ENCODE measurements at regions not wholly inside any gene's neighbourhood (a gene's known extent, or its start where the extent isn't known, plus 50 kb on each side); places are given as distances from the start of the nearest gene placed in this dataset.

DNA sequence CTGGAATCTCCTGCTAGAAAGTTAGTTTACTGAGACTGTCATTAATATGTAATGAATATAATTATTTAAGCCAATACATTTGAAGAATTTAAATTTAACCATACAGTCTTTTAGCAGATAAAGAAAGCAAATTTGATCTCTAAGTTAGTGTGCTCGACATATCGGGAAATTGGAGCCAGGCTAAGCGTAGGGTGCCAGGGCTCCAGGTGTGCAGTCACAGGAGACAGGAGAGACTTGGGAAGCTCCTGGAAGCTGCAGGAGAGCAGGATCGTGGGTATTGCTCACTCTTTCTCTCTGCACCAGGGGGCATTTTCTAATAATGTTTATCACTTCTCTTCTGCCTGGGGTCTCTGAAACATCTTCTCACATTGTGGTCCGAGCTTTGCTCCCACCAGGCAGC is 342.0 kb upstream of the ANKRD30A start:
- no peak overlapping the region for H2AFZ ChIP-seq (ENCODE audit: insufficient read depth, low read depth, low read length, poor library complexity, severe bottlenecking)
- no peak for DNase-seq
- no peak overlapping the region for H3K9ac ChIP-seq (ENCODE audit: low read length)
- Mint-ChIP-seq H3K27ac (no peak overlapping the region), H3K4me1 (no peaks in the 10 kb centered on the region), H3K4me3 (no peak overlapping the region), H3K9me3 (ENCODE audit: insufficient read depth) (no peaks in the 10 kb centered on the region), H3K27me3 (no peaks in the 10 kb centered on the region)
- H3K36me3 ChIP-seq (replicated peaks in 1 of 2; ENCODE audit: control extremely low read depth in 1 of 2, control insufficient read depth in 1 of 2, extremely low read depth in 1 of 2, insufficient read depth in 2 of 2, low read length in 1 of 2), result no peaks in the 10 kb centered on the region
- ChIA-PET CTCF (no interaction called here), POLR2A (no interaction called here)
- H3K9me3 ChIP-seq (ENCODE audit: control extremely low read depth in 1 of 3, control insufficient read depth in 2 of 3, insufficient read depth in 1 of 3, low read length in 2 of 3), result no peaks in the 10 kb centered on the region
- TF ChIP-seq EZH2 (IDR thresholded peaks at IDR 0.05; ENCODE audit: borderline replicate concordance, insufficient read depth, low read depth, low read length, poor library complexity, severe bottlenecking) (no peak), CTCF (IDR thresholded peaks at IDR 0.05) (no peak)
- no peak overlapping the region for H3K4me3 ChIP-seq (ENCODE audit: control extremely low read depth in 1 of 5, extremely low read depth in 1 of 5, insufficient read depth in 1 of 5, low read depth in 2 of 5, low read length in 4 of 5)
- H3K79me2 ChIP-seq (ENCODE audit: control insufficient read depth, insufficient read depth, low read length), result no peaks in the 10 kb centered on the region
- intact Hi-C loops (cut with micrococcal nuclease), result no loop called here
- no peak overlapping the region for H3K27ac ChIP-seq (ENCODE audit: low read length in 2 of 2)
- no peak overlapping the region for H3K4me2 ChIP-seq (replicated peaks; ENCODE audit: low read depth, low read length, poor library complexity, severe bottlenecking)
- ATAC-seq (ENCODE audit: low read depth), result no peak
- H3K4me1 ChIP-seq (ENCODE audit: control insufficient read depth in 2 of 2, insufficient read depth in 2 of 2, low read length in 2 of 2), result no peaks in the 10 kb centered on the region
- no peaks in the 10 kb centered on the region for H4K20me1 ChIP-seq (ENCODE audit: control insufficient read depth, insufficient read depth, low read length, poor library complexity, severe bottlenecking)
- 76% methylated on average over 4 of the region's 5 CpGs for WGBS (ENCODE audit: insufficient coverage)
- H3K27me3 ChIP-seq (replicated peaks in 1 of 4; ENCODE audit: control extremely low read depth in 1 of 4, control insufficient read depth in 3 of 4, insufficient read depth in 4 of 4, low read length in 3 of 4), result no peaks in the 10 kb centered on the region

DNA sequence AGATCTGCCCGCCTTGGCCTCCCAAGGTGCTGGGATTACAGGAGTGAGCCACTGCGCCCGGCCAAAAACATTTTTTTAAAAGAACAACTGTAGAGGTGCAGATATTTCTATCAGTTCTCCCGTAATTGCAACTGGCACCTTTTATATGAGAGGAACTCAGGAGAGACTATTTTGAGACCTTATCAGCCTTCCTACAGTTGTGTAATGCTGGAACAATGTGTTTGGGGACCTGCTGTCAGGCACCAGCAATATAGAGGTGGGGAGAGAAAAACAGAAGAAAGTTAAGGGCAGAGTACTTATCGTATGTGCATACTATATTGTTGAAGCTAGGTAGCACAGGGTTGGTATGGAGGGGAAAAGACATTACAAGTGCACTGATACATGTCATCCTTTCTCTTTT is 343.8 kb upstream of the ANKRD30A start:
- Histone ChIP-seq H3K36me3 (replicated peaks in 1 of 2; ENCODE audit: control extremely low read depth in 1 of 2, control insufficient read depth in 1 of 2, extremely low read depth in 1 of 2, insufficient read depth in 2 of 2, low read length in 1 of 2) (no peaks in the 10 kb centered on the region), H3K9ac (ENCODE audit: low read length) (no peak overlapping the region), H3K27ac (ENCODE audit: low read length in 2 of 2) (no peak overlapping the region), H3K4me2 (replicated peaks; ENCODE audit: low read depth, low read length, poor library complexity, severe bottlenecking) (no peak overlapping the region), H3K4me3 (ENCODE audit: control extremely low read depth in 1 of 5, extremely low read depth in 1 of 5, insufficient read depth in 1 of 5, low read depth in 2 of 5, low read length in 4 of 5) (no peak overlapping the region), H3K79me2 (ENCODE audit: control insufficient read depth, insufficient read depth, low read length) (no peaks in the 10 kb centered on the region), H4K20me1 (ENCODE audit: control insufficient read depth, insufficient read depth, low read length, poor library complexity, severe bottlenecking) (no peaks in the 10 kb centered on the region), H3K27me3 (replicated peaks in 1 of 4; ENCODE audit: control extremely low read depth in 1 of 4, control insufficient read depth in 3 of 4, insufficient read depth in 4 of 4, low read length in 3 of 4) (no peaks in the 10 kb centered on the region), H3K9me3 (ENCODE audit: control extremely low read depth in 1 of 3, control insufficient read depth in 2 of 3, insufficient read depth in 1 of 3, low read length in 2 of 3) (no peaks in the 10 kb centered on the region), H3K4me1 (ENCODE audit: control insufficient read depth in 2 of 2, insufficient read depth in 2 of 2, low read length in 2 of 2) (no peaks in the 10 kb centered on the region), H2AFZ (ENCODE audit: insufficient read depth, low read depth, low read length, poor library complexity, severe bottlenecking) (no peak overlapping the region)
- no peak overlapping the region for H3K27ac Mint-ChIP-seq
- WGBS (ENCODE audit: insufficient coverage), result 66% methylated on average over 3 of the region's 5 CpGs
- H3K4me3 Mint-ChIP-seq, result no peak overlapping the region
- ATAC-seq (ENCODE audit: low read depth) (no peak), DNase-seq (no peak)
- intact Hi-C loops (cut with micrococcal nuclease), result no loop called here
- H3K27me3 Mint-ChIP-seq, result no peaks in the 10 kb centered on the region
- ChIA-PET CTCF (no interaction called here), POLR2A (no interaction called here)
- H3K9me3 Mint-ChIP-seq (ENCODE audit: insufficient read depth), result no peaks in the 10 kb centered on the region
- H3K4me1 Mint-ChIP-seq, result no peaks in the 10 kb centered on the region
- TF ChIP-seq CTCF (IDR thresholded peaks at IDR 0.05) (no peak), EZH2 (IDR thresholded peaks at IDR 0.05; ENCODE audit: borderline replicate concordance, insufficient read depth, low read depth, low read length, poor library complexity, severe bottlenecking) (no peak)

Measured in B cell (primary cell).